Naive thymus-derived CD4-positive, alpha-beta T cell (primary cell): ENCODE measurements at regions not wholly inside any gene's neighbourhood (a gene's known extent, or its start where the extent isn't known, plus 50 kb on each side); places are given as distances from the start of the nearest gene placed in this dataset.

Source experiments
- ATAC-seq: fragments of 150-1000 bp; cut with Tn5 transposase; 2 replicates; pipeline ENCODE4 v1.10.0; 2021; ENCODE audit warnings: mild to moderate bottlenecking, moderate library complexity
- CTCF ChIA-PET: fragments of 350-600 bp; sonication (Branson Sonifier 250); formaldehyde crosslinking; loops from one replicate; lab custom pipeline; 2021; ENCODE audit warnings: antibody characterized with exemption; lab: Charles Lee
- POLR2A ChIA-PET: fragments of 350-600 bp; sonication (Branson Sonifier 250); formaldehyde crosslinking; loops from one replicate; lab custom pipeline; 2021; ENCODE audit warnings: antibody characterized with exemption, inconsistent platforms; lab: Charles Lee
- DNase-seq, 9 donors: peaks; one replicate each; pipeline versions ENCODE4 v3.0.0 to v3.0.0-alpha.2; 2020 to 2022; ENCODE audit warnings: mixed read lengths in 1 of 9
- H3K27ac ChIP-seq: one replicate; pipeline ENCODE4 v1.7.0; 2013; ENCODE audit warnings: mild to moderate bottlenecking, low read depth, low read length, moderate library complexity
- H3K27me3 ChIP-seq, 2 donors: one replicate each; pipeline ENCODE4 v1.7.0; 2013; ENCODE audit warnings: low read length in 2 of 2, mild to moderate bottlenecking in 2 of 2, moderate library complexity in 2 of 2; ENCODE audit not compliant: control insufficient read depth in 2 of 2, insufficient read depth in 2 of 2
- H3K36me3 ChIP-seq, 3 experiments: 1 replicate in 2 of 3; 2 replicates in 1 of 3; pipeline ENCODE4 v1.7.0; 2013; ENCODE audit warnings: low read length in 3 of 3, mild to moderate bottlenecking in 3 of 3, moderate library complexity in 1 of 3; ENCODE audit not compliant: insufficient read depth in 3 of 3, control insufficient read depth in 2 of 3
- H3K4me1 ChIP-seq, 2 donors: one replicate each; pipeline ENCODE4 v1.7.0; 2013; ENCODE audit warnings: low read length in 2 of 2, mild to moderate bottlenecking in 2 of 2, moderate library complexity in 1 of 2; ENCODE audit not compliant: control insufficient read depth in 2 of 2, insufficient read depth in 2 of 2
- H3K4me3 ChIP-seq: 2 replicates; pipeline ENCODE4 v1.7.0; 2013; ENCODE audit warnings: mild to moderate bottlenecking, low read length
- H3K9me3 ChIP-seq, 3 experiments: 1 replicate in 2 of 3; 2 replicates in 1 of 3; pipeline ENCODE4 v1.7.0; 2013; ENCODE audit warnings: low read length in 3 of 3; ENCODE audit not compliant: control insufficient read depth in 2 of 3
- H3K27ac Mint-ChIP-seq, 9 donors: one replicate each; pipeline ENCODE4 v1.8.0; 2020 to 2022; ENCODE audit warnings: mixed read lengths in 9 of 9, mild to moderate bottlenecking in 8 of 9, moderate library complexity in 5 of 9, inconsistent platforms in 2 of 9
- H3K27me3 Mint-ChIP-seq, 5 donors: one replicate each; pipeline ENCODE4 v1.8.0; 2021 to 2022; ENCODE audit warnings: mixed read lengths in 5 of 5, mild to moderate bottlenecking in 1 of 5
- H3K36me3 Mint-ChIP-seq, 5 donors: one replicate each; pipeline ENCODE4 v1.8.0; 2020 to 2022; ENCODE audit warnings: mixed read lengths in 5 of 5, mild to moderate bottlenecking in 3 of 5, inconsistent platforms in 1 of 5
- H3K4me1 Mint-ChIP-seq, 7 donors: one replicate each; pipeline ENCODE4 v1.8.0; 2020 to 2022; ENCODE audit warnings: mixed read lengths in 7 of 7, mild to moderate bottlenecking in 3 of 7, inconsistent platforms in 1 of 7
- H3K4me3 Mint-ChIP-seq, 10 donors: one replicate each; pipeline ENCODE4 v1.8.0; 2020 to 2022; ENCODE audit warnings: mild to moderate bottlenecking in 10 of 10, mixed read lengths in 10 of 10, moderate library complexity in 6 of 10, inconsistent platforms in 2 of 10
- H3K9me3 Mint-ChIP-seq, 11 donors: one replicate each; pipeline ENCODE4 v1.8.0; 2020 to 2022; ENCODE audit warnings: mixed read lengths in 11 of 11, mild to moderate bottlenecking in 4 of 11, inconsistent platforms in 1 of 11, moderate library complexity in 1 of 11
- intact Hi-C, 2 donors: fragments of 100-400 bp; cut with micrococcal nuclease; formaldehyde crosslinking; loops; one replicate each; pipeline ENCODE4 v1.15.1; 2023

DNA sequence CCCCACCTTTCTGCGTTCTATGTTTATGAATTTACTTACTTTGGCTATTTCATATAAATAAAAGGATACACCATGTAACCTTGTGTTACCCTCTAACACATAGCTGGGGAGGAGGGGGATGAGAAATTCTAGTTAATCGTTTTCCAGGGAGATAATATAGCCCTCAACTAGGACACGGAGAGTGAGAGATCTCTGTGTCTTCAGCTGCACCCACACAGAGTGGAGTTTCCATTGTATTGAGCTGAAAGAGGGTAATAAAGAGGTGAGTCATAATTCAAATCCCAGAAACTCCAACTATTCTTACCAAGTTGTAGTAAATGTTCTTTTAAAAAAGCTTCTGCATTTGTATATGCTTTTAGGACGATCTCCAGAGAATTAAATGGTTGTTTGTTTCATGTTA, 110.1 kb upstream of the SULT1C3 start:
- no peak overlapping the region for H3K4me3 ChIP-seq
- Mint-ChIP-seq H3K9me3 (peaks cover 0 to 10% (median 1%) of the 10 kb centered on the region in 11 donors), H3K27ac (no peak overlapping the region), H3K27me3 (no peaks in the 10 kb centered on the region), H3K4me3 (no peak overlapping the region), H3K4me1 (no peaks in the 10 kb centered on the region), H3K36me3 (no peaks in the 10 kb centered on the region)
- no peaks in the 10 kb centered on the region for H3K36me3 ChIP-seq
- ATAC-seq, result no peak
- no peak overlapping the region for H3K27ac ChIP-seq
- DNase-seq, result no peak
- POLR2A ChIA-PET, result no interaction called here
- H3K9me3 ChIP-seq, result no peaks in the 10 kb centered on the region
- H3K27me3 ChIP-seq, result no peaks in the 10 kb centered on the region
- H3K4me1 ChIP-seq, result no peaks in the 10 kb centered on the region
- intact Hi-C loops, result no loop called here
- CTCF ChIA-PET, result no interaction called here

DNA sequence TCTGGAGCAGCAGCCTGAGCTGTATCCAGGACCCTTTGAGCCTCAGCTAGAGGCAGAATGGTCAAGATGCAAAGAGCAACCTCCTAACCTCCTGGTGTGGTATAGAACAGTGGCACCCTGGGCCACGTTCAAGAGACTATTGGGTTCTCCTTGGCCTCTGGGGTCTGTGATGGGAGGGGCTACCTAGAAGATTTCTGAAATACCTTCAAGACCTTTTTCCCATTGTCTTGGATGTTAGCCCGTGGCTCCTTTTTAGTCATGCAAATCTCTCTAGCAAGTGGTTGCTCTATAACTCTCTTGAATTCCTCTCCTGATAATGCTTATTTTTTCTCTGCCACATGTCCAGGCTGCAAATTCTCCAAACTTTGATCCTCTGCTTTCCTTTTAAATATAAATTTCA, 106.3 kb upstream of the SULT1C3 start:
- Mint-ChIP-seq H3K4me3 (no peak overlapping the region), H3K27ac (no peak overlapping the region), H3K4me1 (no peaks in the 10 kb centered on the region), H3K36me3 (no peaks in the 10 kb centered on the region), H3K9me3 (peaks cover 0 to 10% (median 3%) of the 10 kb centered on the region in 11 donors), H3K27me3 (peaks cover 0 to 11% (median 3%) of the 10 kb centered on the region in 5 donors)
- H3K27me3 ChIP-seq, result no peaks in the 10 kb centered on the region
- DNase-seq (no peak), ATAC-seq (no peak)
- intact Hi-C loops, result no loop called here
- no peaks in the 10 kb centered on the region for H3K36me3 ChIP-seq
- H3K27ac ChIP-seq, result no peak overlapping the region
- POLR2A ChIA-PET, result no interaction called here
- no peaks in the 10 kb centered on the region for H3K4me1 ChIP-seq
- CTCF ChIA-PET, result no interaction called here
- no peaks in the 10 kb centered on the region for H3K9me3 ChIP-seq
- H3K4me3 ChIP-seq, result no peak overlapping the region

DNA sequence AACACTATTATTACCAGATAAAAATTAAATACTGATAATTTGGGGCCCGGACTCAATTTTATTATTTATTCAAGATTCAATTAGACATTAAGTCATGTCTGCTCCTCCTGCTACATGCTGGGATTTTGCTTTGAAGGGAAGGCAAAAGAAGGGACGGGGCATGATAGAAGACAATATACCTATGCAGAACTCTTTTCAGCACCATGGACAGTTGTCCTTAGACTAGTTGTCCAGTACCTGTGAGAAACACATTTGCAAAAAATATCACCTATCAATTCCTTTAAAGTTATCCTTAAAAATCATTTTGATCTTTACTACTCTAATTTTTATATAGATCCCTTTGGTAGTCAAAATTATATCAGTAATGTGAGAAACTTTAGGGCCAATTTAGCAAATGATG, 100.2 kb upstream of the SULT1C3 start:
- H3K36me3 ChIP-seq, result no peaks in the 10 kb centered on the region
- ChIA-PET CTCF (no interaction called here), POLR2A (no interaction called here)
- H3K4me3 Mint-ChIP-seq, result no peak overlapping the region
- no peaks in the 10 kb centered on the region for H3K4me1 ChIP-seq
- no peak overlapping the region for H3K27ac Mint-ChIP-seq
- H3K9me3 Mint-ChIP-seq, result peaks cover 0 to 10% (median 1%) of the 10 kb centered on the region in 11 donors
- peaks cover 0 to 3% of the 10 kb centered on the region in 2 donors for H3K27me3 ChIP-seq
- H3K4me3 ChIP-seq, result no peak overlapping the region
- DNase-seq, result no peak
- intact Hi-C loops, result no loop called here
- no peaks in the 10 kb centered on the region for H3K4me1 Mint-ChIP-seq
- H3K27me3 Mint-ChIP-seq, result peaks cover 0 to 11% (median 6%) of the 10 kb centered on the region in 5 donors
- no peak for ATAC-seq
- H3K9me3 ChIP-seq, result no peaks in the 10 kb centered on the region
- no peak overlapping the region for H3K27ac ChIP-seq
- no peaks in the 10 kb centered on the region for H3K36me3 Mint-ChIP-seq

DNA sequence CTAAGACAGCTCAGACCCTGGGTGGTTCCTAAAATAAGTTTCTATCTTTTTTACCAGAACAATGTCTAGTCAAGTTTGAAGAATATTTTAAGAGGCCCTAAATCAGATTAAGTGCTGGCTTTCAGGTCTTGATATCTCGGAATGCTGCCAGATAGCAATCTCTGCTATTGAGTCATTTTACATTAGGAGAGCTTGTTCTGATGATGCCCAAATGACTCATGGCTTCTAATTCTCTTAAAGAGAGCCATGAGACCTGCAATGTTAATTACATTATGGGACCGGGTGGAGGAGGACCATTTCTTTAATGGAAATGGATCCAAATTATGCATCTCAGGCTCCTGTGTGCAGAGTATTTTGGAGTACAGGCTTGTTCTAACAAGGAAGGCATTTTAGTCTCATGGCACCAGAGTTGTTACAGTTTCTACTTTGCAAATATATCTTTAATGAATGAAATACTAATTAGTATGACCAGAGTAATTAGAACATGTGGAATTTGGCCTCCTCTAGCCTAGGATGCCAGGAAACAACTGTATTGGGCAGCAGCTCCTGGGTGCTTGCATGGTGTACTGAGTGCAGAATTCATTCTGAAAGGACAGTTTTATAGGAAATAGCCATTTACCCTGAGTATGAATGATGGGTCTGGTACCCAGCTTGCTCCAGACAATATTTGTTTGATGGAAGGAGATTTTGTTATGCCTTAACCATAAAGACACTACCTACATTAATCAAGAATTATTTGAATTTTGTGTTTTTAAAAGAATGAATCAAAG, 94.0 kb upstream of the SULT1C3 start:
- Histone ChIP-seq H3K36me3 (no peaks in the 10 kb centered on the region), H3K27ac (no peak overlapping the region), H3K4me3 (no peak overlapping the region), H3K4me1 (no peaks in the 10 kb centered on the region), H3K9me3 (no peaks in the 10 kb centered on the region), H3K27me3 (no peaks in the 10 kb centered on the region)
- ATAC-seq, result no peak
- no peak overlapping the region for H3K4me3 Mint-ChIP-seq
- CTCF ChIA-PET, result no interaction called here
- no peak for DNase-seq
- H3K36me3 Mint-ChIP-seq, result no peaks in the 10 kb centered on the region
- H3K4me1 Mint-ChIP-seq, result no peaks in the 10 kb centered on the region
- POLR2A ChIA-PET, result no interaction called here
- H3K27ac Mint-ChIP-seq, result no peak overlapping the region
- H3K27me3 Mint-ChIP-seq, result peaks cover 0 to 6% (median 3%) of the 10 kb centered on the region in 5 donors
- peaks cover 0 to 3% (median 0%) of the 10 kb centered on the region in 11 donors for H3K9me3 Mint-ChIP-seq
- intact Hi-C loops, result no loop called here

DNA sequence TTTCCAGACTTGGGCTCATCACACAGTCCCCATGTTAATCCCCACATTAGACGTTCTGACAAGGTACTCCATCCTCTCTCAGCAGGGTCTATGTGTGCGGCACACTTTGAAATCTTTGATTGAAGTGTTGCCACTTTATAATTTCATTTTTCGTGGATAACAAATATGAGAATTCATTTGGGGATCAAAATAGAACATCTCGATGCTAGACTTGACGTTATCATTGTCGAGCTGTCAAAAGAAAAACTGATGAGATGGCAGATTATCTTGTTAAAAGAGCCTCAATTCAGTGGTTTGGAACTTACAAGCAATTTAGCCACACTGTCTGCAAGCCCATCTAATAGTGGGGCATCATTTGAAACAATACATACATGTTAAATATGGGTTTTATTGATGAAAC, 91.2 kb upstream of the SULT1C3 start:
- CTCF ChIA-PET, result no interaction called here
- Histone ChIP-seq H3K9me3 (no peaks in the 10 kb centered on the region), H3K36me3 (no peaks in the 10 kb centered on the region), H3K27me3 (no peaks in the 10 kb centered on the region), H3K4me3 (no peak overlapping the region), H3K27ac (no peak overlapping the region), H3K4me1 (no peaks in the 10 kb centered on the region)
- POLR2A ChIA-PET, result no interaction called here
- Mint-ChIP-seq H3K36me3 (peaks cover 0 to 3% (median 0%) of the 10 kb centered on the region in 5 donors), H3K27me3 (peaks cover 0 to 25% (median 10%) of the 10 kb centered on the region in 5 donors), H3K4me1 (no peaks in the 10 kb centered on the region), H3K27ac (no peak overlapping the region), H3K9me3 (peaks cover 0 to 1% (median 0%) of the 10 kb centered on the region in 11 donors), H3K4me3 (no peak overlapping the region)
- ATAC-seq, result no peak
- intact Hi-C loops, result no loop called here
- no peak for DNase-seq

DNA sequence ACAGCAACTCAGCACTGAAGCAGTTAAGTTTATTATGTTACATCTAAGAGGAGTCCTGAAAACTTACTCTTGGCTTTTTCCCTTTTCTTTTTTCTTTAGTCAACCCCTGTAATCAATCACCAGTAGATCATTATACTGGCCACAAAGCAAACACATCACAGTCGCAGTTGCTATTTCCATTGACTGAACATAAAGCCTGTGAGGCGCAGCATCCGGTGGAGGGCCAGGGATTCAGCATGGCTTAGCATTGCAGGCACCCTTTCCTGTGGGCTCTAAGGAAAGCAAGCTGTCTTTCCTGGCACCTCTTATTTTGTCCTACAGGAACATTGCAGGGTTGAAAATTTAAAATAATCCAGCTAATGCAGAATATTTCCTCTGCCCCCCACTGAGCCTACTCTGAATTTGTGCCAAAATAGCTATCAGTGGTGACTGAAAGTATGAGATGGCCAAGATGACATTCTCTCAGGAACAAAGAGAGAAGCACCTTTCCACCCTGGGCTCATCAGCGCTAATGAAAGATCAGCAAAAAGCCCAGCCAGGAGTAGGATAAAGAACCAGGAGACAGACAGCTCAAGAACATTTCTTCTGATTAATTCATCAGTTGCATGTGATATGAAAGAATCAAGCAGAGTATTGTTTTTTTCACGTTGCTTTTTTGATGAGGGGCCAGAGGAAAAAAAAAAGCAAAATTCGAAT, 85.3 kb upstream of the SULT1C3 start:
- no peaks in the 10 kb centered on the region for H3K4me1 ChIP-seq
- H3K36me3 Mint-ChIP-seq, result peaks cover 0 to 3% (median 0%) of the 10 kb centered on the region in 5 donors
- no peak overlapping the region for H3K27ac ChIP-seq
- no peaks in the 10 kb centered on the region for H3K36me3 ChIP-seq
- intact Hi-C loops, result no loop called here
- ATAC-seq, result no peak
- no peak for DNase-seq
- ChIA-PET CTCF (no interaction called here), POLR2A (no interaction called here)
- no peak overlapping the region for H3K27ac Mint-ChIP-seq
- H3K27me3 Mint-ChIP-seq, result peaks cover 0 to 32% (median 18%) of the 10 kb centered on the region in 5 donors
- no peak overlapping the region for H3K4me3 ChIP-seq
- H3K4me1 Mint-ChIP-seq, result no peaks in the 10 kb centered on the region
- H3K27me3 ChIP-seq, result no peaks in the 10 kb centered on the region
- H3K4me3 Mint-ChIP-seq, result no peak overlapping the region
- no peaks in the 10 kb centered on the region for H3K9me3 ChIP-seq
- H3K9me3 Mint-ChIP-seq, result peaks cover 0 to 5% (median 0%) of the 10 kb centered on the region in 11 donors
